ENCODE measurements at regions not wholly inside any gene's neighbourhood (a gene's known extent, or its start where the extent isn't known, plus 50 kb on each side); places are given as distances from the start of the nearest gene placed in this dataset.
"Not testable (repeated sequence)": the region's sequence is repeated elsewhere in the genome, so short reads cannot be mapped to it uniquely, and the experiment has no call there.

- no peak for DNase-seq
Measured at GRCh38 chr4:57370691-57371090, 260.5 kb upstream of the IGFBP7 start.

DNA sequence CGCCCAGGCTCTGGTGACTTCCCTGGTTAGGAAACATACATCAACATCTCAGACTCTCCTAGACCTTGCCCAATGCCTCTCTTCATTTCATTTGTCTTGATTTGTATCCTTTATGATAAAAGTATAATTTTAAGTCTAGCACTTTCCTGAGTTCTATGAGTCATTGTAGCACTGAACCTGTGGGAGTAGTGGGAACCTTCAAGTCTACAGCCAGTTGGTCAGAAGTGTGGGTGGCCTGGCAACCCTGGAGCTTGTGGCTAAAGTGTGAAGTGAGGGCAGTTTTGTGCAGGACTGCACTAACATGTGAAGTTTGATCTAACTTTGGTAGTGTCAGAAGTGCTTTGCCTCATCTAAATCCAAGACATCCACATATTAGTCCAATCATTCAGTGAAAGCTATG is 259.3 kb upstream of the IGFBP7 start:
- DNase-seq, result no peak

DNA sequence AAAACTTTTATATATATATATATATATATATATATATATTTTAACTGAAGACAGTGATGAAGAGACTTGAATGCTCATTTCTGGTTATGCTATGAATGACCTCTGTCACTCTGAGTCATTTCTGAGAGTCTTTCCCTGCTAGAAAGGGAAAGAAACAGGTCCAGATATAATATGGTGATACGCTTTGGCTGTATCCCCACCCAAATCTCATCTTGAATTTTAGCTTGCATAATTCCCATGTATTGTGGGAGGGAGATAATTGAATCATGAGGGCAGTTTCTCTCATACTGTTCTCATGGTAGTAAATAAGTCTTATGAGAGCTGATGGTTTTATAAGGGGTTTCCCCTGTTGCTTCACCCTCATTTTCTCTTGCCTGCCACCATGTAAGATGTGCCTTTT is 254.1 kb upstream of the IGFBP7 start:
- DNase-seq, result no peak

GRCh38 chr4:57363346-57363745 is 253.2 kb upstream of the IGFBP7 start:
- DNase-seq, result no peak

- DNase-seq, result no peak
Measured at GRCh38 chr4:57360681-57361080, 250.5 kb upstream of the IGFBP7 start.

GRCh38 chr4:57355101-57355665 is 245.0 kb upstream of the IGFBP7 start:
- no peak for DNase-seq

- DNase-seq, result no peak
Measured at GRCh38 chr4:57351731-57352130, 241.5 kb upstream of the IGFBP7 start.

GRCh38 chr4:57344296-57344695 is 234.1 kb upstream of the IGFBP7 start:
- DNase-seq, result no peak

GRCh38 chr4:57342411-57342810 is 232.2 kb upstream of the IGFBP7 start:
- DNase-seq, result no peak

- not testable (repeated sequence) for DNase-seq
Measured at GRCh38 chr4:57338861-57339260, 228.7 kb upstream of the IGFBP7 start.

DNA sequence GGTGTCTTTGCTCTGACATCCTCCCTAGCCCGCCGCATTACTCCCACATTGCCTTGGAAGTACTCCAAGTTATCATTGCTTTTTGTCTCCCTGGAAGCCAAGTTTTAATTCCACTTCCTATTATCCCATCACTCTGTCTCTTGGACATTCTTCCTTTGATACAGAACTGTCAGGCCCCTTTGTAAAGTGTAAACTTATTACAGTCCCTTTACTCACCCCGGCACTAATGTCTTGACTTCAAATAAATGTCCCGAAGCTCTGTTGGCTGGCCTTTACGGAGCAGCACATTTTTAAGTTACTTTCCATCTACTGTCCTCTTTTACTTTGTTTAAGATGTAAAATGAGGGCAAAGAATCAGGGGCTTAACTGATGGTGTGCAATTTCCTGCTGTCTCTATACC is 223.5 kb upstream of the IGFBP7 start:
- no peak for DNase-seq

GRCh38 chr4:57331959-57332358 is 221.8 kb upstream of the IGFBP7 start:
- DNase-seq, result no peak

GRCh38 chr4:57329279-57329678 is 219.1 kb upstream of the IGFBP7 start:
- no peak for DNase-seq

DNA sequence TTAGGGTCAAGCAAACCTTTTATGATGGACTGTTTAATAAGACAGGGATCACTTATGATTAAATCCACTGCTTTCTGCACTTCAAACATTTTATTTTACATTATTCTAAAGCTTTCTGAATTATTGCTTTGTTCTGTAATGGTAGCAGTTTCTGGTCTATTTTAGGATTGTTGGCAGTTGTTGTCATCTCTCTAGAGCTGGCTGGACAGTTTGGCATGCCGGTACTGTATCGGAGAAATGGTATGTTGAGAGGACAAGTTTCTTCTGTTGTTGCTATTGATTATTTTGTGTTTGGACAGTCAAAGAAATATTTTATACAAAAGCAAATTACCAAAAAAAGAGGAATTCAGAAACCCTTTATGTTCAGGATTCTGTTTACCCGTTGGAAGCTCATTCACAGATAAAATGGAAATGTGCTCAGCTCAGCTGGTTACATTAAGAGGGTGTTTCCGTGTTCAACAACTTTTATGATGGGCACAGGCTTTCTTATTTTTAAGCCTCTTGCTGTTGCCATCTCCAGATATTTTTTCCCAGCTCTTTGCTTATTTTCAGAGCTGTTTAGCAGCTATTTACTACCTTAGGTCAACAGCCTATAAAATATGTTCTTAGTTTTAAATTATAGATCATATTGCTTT is 214.6 kb upstream of the IGFBP7 start:
- no peak for DNase-seq

- no peak for DNase-seq
Measured at GRCh38 chr4:57320849-57321248, 210.7 kb upstream of the IGFBP7 start.

DNA sequence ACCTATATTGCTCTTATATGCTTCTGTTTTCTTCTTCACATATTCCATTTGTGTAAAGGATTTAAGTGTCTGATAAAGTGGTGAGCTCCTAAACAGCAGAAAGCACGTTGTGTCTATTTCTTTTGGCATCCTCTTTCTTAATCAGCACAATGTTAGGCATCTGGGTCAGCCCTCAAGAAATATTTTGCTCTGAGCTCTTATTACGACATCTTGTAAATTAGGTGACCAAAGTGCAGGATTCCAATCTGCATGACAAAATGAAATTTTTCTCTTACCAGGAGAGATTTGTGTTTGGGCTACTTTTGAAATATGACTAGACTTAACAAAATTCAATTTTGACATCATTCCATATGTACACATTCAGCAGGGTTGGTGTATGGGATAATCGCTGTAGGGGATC is 210.0 kb upstream of the IGFBP7 start:
- no peak for DNase-seq

DNA sequence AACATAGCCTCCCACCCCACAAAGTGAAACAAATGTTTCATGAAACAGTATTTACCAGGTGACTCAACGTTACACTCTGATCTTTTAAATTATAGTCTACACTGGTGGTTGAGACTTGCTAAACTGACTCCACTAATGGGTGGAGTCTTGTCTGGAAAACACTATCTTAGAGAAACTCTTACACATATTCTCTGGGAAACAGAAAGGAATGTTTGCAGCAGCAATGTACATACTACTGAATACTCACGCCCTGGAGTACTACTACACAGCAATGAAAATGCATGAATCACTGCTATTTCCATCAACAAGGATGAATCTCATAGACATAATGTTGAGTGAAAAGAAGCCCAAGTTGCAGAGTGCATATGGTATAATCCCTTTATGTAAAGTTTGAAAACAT is 208.5 kb upstream of the IGFBP7 start:
- DNase-seq, result no peak

DNA sequence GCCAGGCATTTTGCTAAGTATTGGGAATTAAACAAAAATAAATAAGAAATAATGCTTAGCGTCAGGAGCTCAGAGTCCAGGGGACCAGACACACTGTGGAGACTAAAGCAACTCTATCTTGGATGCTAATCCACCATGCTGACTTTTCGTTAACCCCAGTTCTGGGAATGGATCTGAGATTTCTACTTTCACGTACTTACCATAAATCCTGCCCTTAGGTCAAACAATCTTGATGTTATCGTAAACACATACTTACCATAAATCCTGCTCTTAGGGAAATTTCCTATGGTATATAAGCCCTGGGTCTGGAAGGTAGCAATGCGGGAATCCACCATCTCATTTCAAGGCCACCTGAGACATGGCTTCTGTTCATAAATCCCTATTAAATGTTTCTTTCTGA is 204.5 kb upstream of the IGFBP7 start:
- no peak for DNase-seq

GRCh38 chr4:57312296-57312695 is 202.1 kb upstream of the IGFBP7 start:
- no peak for DNase-seq

DNA sequence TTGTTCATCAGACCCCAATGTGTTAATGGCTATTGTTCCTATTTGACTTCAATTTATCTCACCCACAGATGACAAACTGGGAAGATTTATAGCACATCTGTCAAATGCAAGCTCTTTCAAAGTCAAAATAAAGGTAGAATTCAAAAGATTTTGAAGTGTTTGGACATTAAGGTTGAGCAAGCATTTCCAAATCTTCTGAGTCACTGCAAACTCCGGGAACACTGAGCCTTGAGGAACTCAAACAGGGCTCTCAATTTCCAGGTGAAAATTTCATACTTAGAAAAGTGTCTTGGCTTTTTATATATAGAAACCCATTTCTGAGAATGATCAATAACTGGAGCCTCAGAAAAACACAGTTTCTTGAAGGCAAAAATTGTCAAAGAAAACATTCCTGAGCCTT is 199.5 kb upstream of the IGFBP7 start:
- no peak for DNase-seq

DNA sequence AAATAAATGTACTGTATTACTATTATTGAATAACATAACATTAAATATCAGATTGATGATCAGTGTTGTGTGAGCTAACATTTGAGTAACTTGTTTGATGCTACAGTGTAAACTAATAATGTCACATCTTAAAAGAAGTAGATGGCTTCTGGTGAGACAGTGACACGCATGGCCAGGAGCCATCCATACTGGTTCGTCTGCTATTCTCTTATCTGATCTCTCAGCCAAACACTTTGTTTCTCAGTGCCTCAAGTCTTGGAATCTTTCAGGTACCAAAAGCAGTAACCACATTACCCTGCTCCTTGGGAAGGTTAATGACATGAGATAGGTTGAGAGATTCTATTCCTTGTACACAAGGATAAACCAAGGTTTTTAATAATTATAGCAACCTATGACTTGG is 198.1 kb upstream of the IGFBP7 start:
- no peak for DNase-seq

- DNase-seq, result no peak
Measured at GRCh38 chr4:57305836-57306235, 195.7 kb upstream of the IGFBP7 start.

DNA sequence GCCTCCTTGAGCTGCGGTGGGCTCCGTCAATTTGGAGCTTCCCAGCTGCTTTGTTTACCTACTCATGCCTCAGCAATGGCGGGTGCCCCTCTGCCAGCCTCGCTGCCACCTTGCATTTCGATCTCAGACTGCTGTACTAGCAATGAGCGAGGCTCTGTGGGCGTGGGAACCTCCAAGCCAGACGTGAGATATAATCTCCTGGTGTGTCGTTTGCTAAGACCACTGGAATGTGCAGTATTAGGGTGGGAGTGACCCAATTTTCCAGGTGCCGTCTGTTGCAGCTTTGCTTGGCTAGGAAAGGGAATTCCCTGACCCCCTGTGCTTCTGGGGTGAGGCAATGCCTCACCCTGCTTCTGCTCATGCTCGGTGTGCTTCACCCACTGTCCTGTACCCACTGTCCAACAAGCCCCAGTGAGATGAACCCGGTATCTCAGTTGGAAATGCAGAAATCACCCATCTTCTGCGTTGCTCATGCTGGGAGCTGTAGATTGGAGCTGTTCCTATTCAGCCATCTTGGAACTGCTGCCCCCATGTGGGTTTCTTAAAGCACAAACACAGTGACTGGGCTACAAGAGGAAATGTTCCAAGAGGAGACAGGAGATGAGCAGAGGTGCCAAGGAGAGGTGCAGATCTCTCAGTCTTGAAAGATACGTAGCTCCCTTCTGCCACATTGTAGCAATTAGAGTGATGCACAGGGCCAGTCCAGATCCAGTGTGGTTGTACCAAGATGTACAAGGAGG is 193.0 kb upstream of the IGFBP7 start:
- no peak for DNase-seq

DNA sequence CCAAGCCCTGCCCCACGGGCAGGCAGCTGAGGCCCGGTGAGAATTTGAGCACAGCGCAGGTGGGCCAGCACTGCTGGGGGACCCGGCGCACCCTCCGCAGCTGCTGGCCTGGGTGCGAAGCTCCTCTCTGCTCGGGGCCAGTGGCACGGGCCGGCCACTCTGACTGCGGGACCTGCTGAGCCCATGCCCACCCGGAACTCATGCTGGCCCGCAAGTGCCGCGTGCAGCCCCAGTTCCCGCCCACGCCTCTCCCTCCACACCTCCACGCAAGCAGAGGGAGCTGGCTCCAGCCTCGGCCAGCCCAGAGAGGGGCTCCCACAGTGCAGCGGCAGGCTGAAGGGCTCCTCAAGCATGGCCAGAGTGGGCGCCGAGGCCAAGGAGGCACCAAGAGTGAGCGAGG is 190.1 kb upstream of the IGFBP7 start:
- not testable (repeated sequence) for DNase-seq

GRCh38 chr4:57291911-57292310 is 181.7 kb upstream of the IGFBP7 start:
- DNase-seq, result no peak
